Glutamatergic neuron (in vitro differentiated cells): ENCODE measurements at regions not wholly inside any gene's neighbourhood (a gene's known extent, or its start where the extent isn't known, plus 50 kb on each side); places are given as distances from the start of the nearest gene placed in this dataset.

Experiments used
- DNase-seq: peaks from one replicate; pipeline ENCODE4 v3.0.0; 2022
- H3K27ac Mint-ChIP-seq: one replicate; pipeline ENCODE4 v1.8.0; 2020; ENCODE audit warnings: mild to moderate bottlenecking, mixed read lengths, inconsistent platforms; ENCODE audit not compliant: unreplicated experiment
- H3K27me3 Mint-ChIP-seq: one replicate; pipeline ENCODE4 v1.8.0; 2020; ENCODE audit warnings: mild to moderate bottlenecking, moderate library complexity, mixed read lengths, inconsistent platforms; ENCODE audit not compliant: unreplicated experiment
- H3K36me3 Mint-ChIP-seq: one replicate; pipeline ENCODE4 v1.8.0; 2020; ENCODE audit warnings: mild to moderate bottlenecking, mixed read lengths, inconsistent platforms; ENCODE audit not compliant: unreplicated experiment
- H3K4me1 Mint-ChIP-seq: one replicate; pipeline ENCODE4 v1.8.0; 2020; ENCODE audit warnings: mild to moderate bottlenecking, low read depth, mixed read lengths, inconsistent platforms; ENCODE audit not compliant: unreplicated experiment
- H3K4me3 Mint-ChIP-seq: one replicate; pipeline ENCODE4 v1.8.0; 2020; ENCODE audit warnings: mild to moderate bottlenecking, mixed read lengths, inconsistent platforms; ENCODE audit not compliant: unreplicated experiment
- H3K9me3 Mint-ChIP-seq: one replicate; pipeline ENCODE4 v1.8.0; 2020; ENCODE audit warnings: mild to moderate bottlenecking, moderate library complexity, mixed read lengths, inconsistent platforms; ENCODE audit not compliant: unreplicated experiment
- TF ChIP-seq, protein P1 (sequence below): fragments of 200-600 bp; sonication (generic); IDR thresholded peaks from one replicate; pipeline ENCODE4 v1.5.0; 2021; ENCODE audit not compliant: partially characterized antibody, unreplicated experiment

DNA sequence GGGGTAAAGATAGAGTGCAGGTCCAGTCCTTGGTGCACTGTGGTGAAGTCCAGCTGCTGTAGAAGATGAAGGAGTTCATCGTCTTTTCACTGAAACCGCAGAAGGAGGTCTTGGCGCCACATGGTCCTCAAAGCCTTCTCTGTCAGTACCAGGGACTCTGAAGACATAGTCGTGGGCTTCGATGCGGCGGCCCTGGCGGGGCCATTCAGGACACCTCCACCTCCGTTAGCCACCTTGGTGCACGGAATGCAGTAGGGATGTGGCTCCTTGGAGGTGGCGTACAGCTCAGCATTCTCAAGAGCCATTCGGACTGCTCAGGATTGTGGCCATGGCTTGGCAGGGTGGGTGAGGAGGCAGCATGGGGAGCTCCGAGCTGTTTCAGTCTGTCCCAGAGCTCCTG, 418.8 kb downstream of the SUCLG1 start:
- TF ChIP-seq, protein P1, sequence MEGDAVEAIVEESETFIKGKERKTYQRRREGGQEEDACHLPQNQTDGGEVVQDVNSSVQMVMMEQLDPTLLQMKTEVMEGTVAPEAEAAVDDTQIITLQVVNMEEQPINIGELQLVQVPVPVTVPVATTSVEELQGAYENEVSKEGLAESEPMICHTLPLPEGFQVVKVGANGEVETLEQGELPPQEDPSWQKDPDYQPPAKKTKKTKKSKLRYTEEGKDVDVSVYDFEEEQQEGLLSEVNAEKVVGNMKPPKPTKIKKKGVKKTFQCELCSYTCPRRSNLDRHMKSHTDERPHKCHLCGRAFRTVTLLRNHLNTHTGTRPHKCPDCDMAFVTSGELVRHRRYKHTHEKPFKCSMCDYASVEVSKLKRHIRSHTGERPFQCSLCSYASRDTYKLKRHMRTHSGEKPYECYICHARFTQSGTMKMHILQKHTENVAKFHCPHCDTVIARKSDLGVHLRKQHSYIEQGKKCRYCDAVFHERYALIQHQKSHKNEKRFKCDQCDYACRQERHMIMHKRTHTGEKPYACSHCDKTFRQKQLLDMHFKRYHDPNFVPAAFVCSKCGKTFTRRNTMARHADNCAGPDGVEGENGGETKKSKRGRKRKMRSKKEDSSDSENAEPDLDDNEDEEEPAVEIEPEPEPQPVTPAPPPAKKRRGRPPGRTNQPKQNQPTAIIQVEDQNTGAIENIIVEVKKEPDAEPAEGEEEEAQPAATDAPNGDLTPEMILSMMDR, result no peak
- Mint-ChIP-seq H3K4me1 (no peaks in the 10 kb centered on the region), H3K4me3 (no peak overlapping the region), H3K36me3 (no peaks in the 10 kb centered on the region), H3K9me3 (no peaks in the 10 kb centered on the region), H3K27me3 (peaks cover 7% of the 10 kb centered on the region), H3K27ac (no peak overlapping the region)
- DNase-seq, result no peak

DNA sequence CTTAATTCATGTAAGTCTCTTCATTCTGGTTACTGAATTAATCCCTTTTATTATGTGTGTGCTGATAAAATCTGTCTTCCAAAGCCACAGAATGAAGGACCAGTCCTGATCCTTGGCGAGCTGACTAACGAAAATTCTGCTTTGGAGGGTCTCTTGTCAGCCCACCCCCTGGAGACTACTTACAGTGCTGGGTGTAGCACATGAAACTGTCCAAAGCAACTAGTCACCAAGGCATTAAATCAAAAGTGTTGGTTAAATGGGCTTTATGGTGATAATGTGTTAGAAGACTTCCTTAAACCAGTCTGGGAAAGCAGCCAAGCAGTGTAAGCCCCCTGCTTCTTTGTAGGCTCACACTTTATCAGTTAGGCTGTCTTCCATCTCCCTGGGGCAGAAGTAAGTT, 420.2 kb downstream of the SUCLG1 start:
- Mint-ChIP-seq H3K27ac (no peak overlapping the region), H3K27me3 (peaks cover 7% of the 10 kb centered on the region), H3K4me3 (no peak overlapping the region), H3K36me3 (peaks cover 6% of the 10 kb centered on the region), H3K4me1 (no peaks in the 10 kb centered on the region), H3K9me3 (no peaks in the 10 kb centered on the region)
- TF ChIP-seq, protein P1, result no peak
- no peak for DNase-seq

DNA sequence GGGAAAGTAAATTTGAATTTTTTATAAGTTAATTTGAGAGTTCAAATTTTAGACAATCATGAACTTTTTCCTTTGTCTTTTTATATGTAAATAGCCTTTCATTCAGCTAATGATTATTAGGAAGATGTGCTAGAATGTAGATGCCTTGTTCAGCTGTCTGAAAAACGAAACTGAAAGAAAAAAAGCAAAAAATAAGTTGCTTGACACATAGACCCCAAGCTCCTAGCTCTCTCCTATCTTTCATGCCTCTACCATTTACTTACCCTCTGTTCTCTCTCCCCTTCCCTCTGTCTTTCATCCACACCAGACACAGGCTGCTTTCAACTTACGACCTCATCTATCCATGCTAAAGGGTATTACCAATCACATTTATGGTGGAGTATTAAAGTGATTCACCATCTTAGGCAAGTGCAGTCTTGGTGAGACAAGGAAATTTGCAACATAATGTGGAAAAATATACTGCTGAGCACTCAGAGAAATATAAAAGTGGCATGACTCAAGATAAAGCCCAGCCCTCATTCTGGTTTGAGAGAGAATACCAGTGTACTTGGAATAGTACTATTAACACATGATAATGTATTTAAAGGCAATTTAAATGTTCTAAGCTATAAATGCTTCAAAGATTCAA, 425.6 kb downstream of the SUCLG1 start:
- Mint-ChIP-seq H3K4me3 (no peak overlapping the region), H3K4me1 (peaks cover 10% of the 10 kb centered on the region), H3K36me3 (peaks cover 6% of the 10 kb centered on the region), H3K27me3 (peaks cover 5% of the 10 kb centered on the region), H3K9me3 (no peaks in the 10 kb centered on the region), H3K27ac (no peak overlapping the region)
- no peak for DNase-seq
- TF ChIP-seq, protein P1, result no peak

DNA sequence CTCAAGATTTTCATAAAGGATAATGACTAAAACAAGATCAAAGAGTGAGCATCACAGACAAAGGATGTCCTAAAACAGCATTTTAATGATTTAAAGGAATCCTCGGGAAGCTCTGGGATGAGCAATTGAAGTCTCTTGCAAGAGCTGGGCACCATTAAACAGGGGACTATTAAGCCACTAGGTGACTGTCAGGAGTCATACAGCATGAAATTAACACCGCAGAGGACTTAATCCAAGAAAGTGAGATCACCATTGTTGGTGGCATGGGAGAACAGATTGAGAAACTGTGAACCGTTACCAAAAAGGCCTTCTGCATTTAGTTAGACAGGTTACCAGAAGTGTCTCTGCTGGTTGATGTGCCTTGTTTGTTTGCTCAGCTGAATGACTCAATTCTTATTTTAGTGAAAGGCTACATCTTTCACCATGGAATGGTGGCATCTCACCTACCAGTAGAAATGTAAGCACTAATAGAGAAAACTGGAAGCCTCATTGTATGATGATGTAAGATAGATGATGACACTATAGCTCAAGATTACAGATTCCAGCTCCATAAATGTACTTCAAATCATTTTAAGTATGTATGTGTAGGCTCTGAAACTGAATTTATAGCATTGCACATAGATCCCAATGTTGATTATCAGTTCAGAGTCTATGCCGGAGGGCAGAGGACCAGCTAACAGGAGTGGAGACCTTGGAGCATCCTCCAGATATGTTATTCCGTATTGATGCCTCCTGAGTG, 427.6 kb downstream of the SUCLG1 start:
- no peak overlapping the region for H3K4me3 Mint-ChIP-seq
- peaks cover 5% of the 10 kb centered on the region for H3K27me3 Mint-ChIP-seq
- no peak for DNase-seq
- TF ChIP-seq, protein P1, result no peak
- H3K9me3 Mint-ChIP-seq, result no peaks in the 10 kb centered on the region
- H3K4me1 Mint-ChIP-seq, result peaks cover 10% of the 10 kb centered on the region
- peaks cover 6% of the 10 kb centered on the region for H3K36me3 Mint-ChIP-seq
- no peak overlapping the region for H3K27ac Mint-ChIP-seq

DNA sequence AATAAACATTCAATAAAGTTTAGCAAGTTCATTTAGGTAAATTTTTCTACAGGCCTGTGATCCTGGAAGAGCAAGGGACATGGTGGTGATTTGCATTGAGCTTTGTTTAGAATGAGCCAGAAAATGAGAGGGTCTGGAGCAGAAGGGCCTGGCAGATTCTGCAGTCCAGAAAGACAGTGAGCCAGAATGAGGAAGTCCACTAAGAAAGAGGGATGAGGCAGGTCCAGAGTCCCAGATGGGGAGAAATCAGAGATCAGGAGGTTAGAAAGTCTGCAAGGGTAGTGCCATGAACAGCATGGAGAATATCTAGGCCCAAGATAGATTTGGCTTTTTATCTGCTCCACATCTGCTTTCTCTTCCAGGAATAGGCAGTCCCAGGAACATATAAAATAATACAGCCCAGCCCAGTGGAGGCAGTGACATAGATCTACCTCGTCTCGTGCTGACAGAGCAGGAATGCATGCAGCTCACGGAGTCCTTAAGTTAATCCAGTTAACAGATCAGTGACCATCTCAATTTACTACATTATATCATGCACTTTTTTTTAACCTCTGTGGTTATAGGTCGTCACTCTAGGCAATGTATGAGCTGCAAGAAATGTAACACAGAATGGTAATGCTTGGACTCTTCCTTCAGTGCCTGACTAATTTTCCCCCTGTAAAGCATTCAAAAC, 429.0 kb downstream of the SUCLG1 start:
- H3K4me3 Mint-ChIP-seq, result no peak overlapping the region
- H3K27ac Mint-ChIP-seq, result no peak overlapping the region
- H3K27me3 Mint-ChIP-seq, result peaks cover 3% of the 10 kb centered on the region

More for the DNA sequence above, 429.0 kb downstream of the SUCLG1 start:
- no peak for DNase-seq
- no peaks in the 10 kb centered on the region for H3K9me3 Mint-ChIP-seq
- H3K4me1 Mint-ChIP-seq, result peaks cover 10% of the 10 kb centered on the region
- TF ChIP-seq, protein P1, result no peak
- H3K36me3 Mint-ChIP-seq, result peaks cover 6% of the 10 kb centered on the region
